GM12864 (cell line): ENCODE measurements at regions not wholly inside any gene's neighbourhood (a gene's known extent, or its start where the extent isn't known, plus 50 kb on each side); places are given as distances from the start of the nearest gene placed in this dataset.

Experiments used
- DNase-seq: peaks from one replicate; pipeline ENCODE4 v3.0.0-alpha.2; 2011; ENCODE audit warnings: low read depth
- H3K4me3 ChIP-seq: 2 replicates; pipeline ENCODE4 v1.5.1; 2011; ENCODE audit warnings: mild to moderate bottlenecking, low read depth, low read length, control low read depth
- TF ChIP-seq, protein P1 (sequence below): IDR thresholded peaks from 2 replicates; pipeline ENCODE4 v1.5.1; 2011; ENCODE audit warnings: low read depth, mild to moderate bottlenecking, moderate library complexity, low read length, control low read depth, inconsistent platforms; ENCODE audit errors: missing control alignments

DNA sequence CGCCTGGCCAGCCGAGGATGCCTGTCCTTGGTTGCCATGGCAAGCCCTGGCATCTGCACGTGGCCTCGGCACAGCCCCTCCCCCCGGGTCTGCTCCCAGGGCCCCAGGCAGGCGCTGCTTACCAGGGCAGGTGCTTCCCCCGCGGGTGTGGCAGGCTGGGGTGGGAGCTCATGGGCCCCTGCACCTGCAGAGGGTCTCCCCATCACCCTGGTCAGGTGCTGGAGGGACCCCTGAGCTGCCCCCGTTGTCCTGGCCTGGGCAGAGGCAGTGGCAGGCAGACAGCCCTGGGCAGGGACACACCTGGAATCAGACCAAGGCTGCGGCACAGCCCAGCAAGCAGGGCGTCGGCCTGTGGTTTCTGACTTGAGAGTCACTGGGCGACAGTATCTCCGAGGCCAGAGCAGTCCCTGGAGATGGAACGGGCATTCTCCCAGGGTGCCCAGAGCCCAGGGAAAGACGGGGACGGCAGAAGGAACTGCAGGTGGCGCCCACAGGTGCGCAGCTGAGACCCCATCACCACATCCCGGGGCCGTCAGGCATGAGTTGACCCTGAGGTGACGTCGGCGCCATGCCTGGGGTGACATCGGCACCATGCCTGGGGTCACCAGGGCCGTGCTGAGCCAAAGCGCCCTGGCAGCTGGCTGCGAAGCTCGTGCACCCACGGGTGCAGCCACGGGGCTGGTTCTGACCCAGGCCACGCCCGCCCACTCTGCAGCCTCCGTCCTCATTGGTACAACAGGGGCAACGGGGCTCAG is 56.1 kb upstream of the FBRSL1 start:
- TF ChIP-seq, protein P1, sequence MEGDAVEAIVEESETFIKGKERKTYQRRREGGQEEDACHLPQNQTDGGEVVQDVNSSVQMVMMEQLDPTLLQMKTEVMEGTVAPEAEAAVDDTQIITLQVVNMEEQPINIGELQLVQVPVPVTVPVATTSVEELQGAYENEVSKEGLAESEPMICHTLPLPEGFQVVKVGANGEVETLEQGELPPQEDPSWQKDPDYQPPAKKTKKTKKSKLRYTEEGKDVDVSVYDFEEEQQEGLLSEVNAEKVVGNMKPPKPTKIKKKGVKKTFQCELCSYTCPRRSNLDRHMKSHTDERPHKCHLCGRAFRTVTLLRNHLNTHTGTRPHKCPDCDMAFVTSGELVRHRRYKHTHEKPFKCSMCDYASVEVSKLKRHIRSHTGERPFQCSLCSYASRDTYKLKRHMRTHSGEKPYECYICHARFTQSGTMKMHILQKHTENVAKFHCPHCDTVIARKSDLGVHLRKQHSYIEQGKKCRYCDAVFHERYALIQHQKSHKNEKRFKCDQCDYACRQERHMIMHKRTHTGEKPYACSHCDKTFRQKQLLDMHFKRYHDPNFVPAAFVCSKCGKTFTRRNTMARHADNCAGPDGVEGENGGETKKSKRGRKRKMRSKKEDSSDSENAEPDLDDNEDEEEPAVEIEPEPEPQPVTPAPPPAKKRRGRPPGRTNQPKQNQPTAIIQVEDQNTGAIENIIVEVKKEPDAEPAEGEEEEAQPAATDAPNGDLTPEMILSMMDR, result no peak
- no peak for DNase-seq
- H3K4me3 ChIP-seq, result no peak overlapping the region

DNA sequence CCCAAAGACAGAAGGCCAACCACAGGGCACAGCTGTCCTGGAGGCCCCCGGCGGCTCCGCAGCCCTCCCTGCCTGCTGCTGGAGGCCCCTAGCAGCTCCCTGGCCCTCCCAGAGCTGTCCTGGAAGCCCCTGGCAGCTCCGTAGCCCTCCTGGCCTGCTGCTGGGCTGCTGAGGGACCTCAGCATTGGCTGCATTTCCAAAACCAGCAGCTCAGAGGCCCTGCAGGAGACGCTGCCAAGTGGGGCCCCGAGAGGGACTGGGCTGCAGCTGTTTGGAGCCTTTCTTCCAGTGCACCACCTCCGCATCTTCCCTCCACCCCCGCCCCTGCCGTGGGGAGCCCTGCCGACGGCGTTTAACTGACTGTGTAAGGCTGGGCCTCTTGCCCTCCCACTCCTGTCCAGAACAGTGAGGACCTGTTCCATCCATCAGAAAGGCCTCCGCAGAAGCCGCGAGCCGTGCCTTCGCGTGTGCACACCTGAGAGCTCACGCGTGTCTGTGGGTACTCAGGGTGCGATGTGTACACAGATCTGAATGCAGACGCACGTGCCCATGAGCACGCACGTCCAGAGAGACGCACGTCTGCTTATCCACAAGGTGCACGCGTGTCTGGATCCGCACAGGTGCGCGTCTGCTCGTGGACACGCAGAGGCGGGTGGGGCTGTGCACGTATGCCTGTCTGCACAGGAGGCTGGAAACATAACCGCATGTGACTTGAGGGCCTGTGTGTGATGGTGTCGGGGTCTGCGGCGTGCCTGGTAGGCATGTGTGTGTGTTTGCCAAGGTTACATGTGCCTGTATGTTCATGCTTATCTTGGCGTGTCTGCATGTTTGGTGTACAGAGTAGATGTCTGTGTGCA is 57.0 kb upstream of the FBRSL1 start:
- DNase-seq, result no peak
- TF ChIP-seq, protein P1, result no peak
- H3K4me3 ChIP-seq, result no peak overlapping the region

DNA sequence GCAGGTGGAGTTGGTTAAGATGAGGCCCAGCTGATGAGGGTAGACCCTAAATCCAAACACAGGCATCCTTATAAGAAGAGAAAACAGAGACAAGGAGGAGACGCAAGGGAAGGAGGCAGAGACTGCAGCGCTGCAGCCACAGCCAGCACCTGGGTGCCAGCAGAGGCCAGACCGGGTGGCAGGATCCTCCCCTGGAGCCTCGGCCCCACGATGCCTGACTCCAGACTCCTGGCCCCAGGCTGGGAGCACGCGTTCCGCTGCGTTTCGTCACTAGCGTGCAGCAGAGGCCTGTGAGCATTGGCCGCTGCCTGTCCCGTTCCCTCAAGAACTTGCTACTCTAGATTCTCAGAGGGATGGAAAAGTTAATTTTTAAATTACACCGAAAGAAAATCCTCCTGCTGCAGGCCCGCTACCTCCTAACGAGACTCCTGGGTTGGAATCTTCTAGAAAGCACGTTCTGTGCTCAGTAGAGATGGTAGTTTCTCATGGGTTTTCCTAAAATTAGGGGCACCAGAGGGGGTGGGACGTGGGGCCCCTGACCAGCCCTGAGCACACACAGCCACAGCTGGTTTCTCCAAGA is 57.7 kb upstream of the FBRSL1 start:
- TF ChIP-seq, protein P1, result no peak
- H3K4me3 ChIP-seq, result no peak overlapping the region
- DNase-seq, result no peak

DNA sequence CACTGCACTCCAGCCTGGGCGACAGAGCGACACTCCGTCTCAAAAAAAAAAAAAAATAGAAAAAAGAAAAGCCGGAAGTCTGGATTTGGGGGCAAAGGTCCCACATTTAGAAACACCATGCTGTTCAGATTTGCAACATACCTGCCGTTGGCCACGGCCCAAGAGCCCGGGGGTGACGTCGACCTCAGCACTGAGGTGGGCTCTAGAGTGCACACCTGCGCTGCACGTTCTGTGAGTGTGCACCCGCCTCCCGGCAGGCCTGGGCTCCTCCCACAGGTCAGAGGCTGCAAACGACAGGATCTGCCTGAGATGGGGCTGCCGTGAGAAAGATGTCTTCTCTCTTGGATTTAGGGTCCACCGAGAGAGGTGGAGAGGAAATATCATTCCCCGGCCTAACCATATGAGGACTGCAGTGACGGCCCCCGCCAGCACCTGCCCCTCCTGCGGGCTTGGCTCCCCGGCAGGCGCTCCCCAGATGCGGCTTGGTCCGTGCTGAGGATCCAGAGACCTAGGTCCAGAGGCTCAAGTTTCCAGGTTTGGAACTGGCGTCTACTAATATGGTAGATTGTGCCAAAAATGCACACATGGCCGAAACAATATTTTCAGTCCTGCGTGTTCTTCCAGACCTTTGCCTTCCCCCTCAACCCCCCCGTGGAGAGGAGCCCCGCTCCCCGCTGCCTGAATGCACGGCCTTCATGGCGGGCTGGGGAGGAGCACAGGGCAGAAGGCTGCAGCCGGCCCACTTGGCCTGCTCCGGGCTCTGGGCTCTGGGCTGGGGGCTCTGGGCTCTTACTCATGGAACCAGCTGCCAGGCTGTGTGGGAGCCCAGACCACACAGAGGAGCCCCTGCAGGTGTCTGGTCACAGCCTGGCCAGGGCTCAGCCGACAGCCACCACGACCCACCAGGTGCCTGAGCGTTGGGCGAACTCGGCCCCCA is 58.8 kb upstream of the FBRSL1 start:
- TF ChIP-seq, protein P1, result no peak
- no peak overlapping the region for H3K4me3 ChIP-seq
- no peak for DNase-seq

DNA sequence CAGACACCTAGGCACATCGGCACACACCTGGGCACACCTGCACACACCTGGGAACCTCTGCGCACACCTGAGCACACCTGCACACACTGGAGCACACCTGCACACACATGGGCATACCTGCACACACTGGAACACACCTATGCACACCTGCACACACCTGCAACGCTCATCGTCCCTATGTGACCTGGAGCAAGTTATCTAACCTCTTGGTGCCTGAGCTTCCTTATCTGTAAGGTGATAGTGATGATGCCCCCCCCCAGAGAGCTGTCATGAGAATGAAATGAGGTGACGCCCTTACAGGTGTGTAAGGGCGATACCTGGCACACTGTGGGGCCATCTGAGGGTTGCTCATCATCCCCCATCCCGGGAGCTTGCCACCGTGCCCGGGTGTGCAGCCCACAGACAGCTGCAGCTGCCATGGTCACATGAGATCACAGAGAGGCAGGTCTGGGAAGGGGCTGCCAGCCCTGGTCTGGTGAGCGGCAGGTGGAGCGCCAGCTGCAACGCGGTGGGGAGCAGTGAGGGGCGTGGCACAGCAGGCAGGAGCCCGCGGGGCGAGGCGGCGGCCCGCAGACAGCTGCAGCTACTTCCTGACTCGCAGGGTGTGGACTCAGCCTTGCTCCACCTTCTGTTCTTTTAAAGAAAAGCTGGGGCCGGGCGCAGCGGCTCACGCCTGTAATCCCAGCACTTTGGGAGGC is 59.9 kb upstream of the FBRSL1 start:
- DNase-seq, result peak; percentile 36
- TF ChIP-seq, protein P1, result no peak
- no peak overlapping the region for H3K4me3 ChIP-seq

DNA sequence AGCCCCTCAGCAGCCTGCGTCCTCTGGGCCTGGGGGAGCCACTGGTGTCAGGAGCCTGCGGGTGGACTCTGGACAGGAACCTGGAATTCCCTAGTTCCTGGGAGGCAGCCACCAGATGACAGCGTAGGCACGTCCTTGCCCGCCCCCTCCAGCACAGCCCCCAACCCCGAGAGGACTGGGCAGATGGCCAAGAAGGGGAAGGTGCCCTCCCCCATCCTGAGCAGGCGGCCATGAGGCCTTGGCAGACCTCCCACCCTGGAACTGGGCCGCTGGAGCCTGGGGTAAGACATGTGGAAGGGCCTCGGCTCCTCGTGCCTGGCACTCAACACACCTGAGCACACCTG is 60.4 kb upstream of the FBRSL1 start:
- no peak for DNase-seq
- TF ChIP-seq, protein P1, result no peak
- no peak overlapping the region for H3K4me3 ChIP-seq
